ENCODE measurements at regions not wholly inside any gene's neighbourhood (a gene's known extent, or its start where the extent isn't known, plus 50 kb on each side); places are given as distances from the start of the nearest gene placed in this dataset.

GRCh38 chr16:80303691-80304090 is 237.1 kb upstream of the DYNLRB2 start:
- no peaks in the 10 kb centered on the region for H3K27me3 Mint-ChIP-seq (ENCODE audit: insufficient read depth, unreplicated experiment)
- H3K27ac Mint-ChIP-seq (ENCODE audit: unreplicated experiment), result peak overlapping the region; percentile 65
- H3K36me3 ChIP-seq (ENCODE audit: control insufficient read depth, insufficient read depth, low read length), result no peaks in the 10 kb centered on the region
- H3K9me3 Mint-ChIP-seq (ENCODE audit: unreplicated experiment), result peaks cover 10% of the 10 kb centered on the region
- H3K27me3 ChIP-seq (replicated peaks; ENCODE audit: control insufficient read depth, insufficient read depth, low read length), result no peaks in the 10 kb centered on the region
- no peak overlapping the region for H3K4me3 Mint-ChIP-seq (ENCODE audit: unreplicated experiment)
- no peak for TF ChIP-seq CTCF (IDR thresholded peaks at IDR 0.05; ENCODE audit: insufficient read depth in 1 of 2, low read depth in 1 of 2, low read length in 1 of 2, severe bottlenecking in 1 of 2, unreplicated experiment in 1 of 2)
- CTCF ChIA-PET, result no interaction called here
- BruUV-seq (replicated peaks), result no TSS peak
- no peak overlapping the region for H3K4me3 ChIP-seq (ENCODE audit: low read depth, low read length)
- intact Hi-C loops (cut with micrococcal nuclease; ENCODE audit: unreplicated experiment), result loop anchor here (5.0 kb wide), 1 partner anchor 101 kb away; no protein-coding TSS in a partner anchor
- no peaks in the 10 kb centered on the region for H3K36me3 Mint-ChIP-seq (ENCODE audit: insufficient read depth, unreplicated experiment)
- no peak for DNase-seq
- POLR2A ChIA-PET, result no interaction called here
- no peaks in the 10 kb centered on the region for H3K9me3 ChIP-seq
- H3K4me1 Mint-ChIP-seq (ENCODE audit: low read depth, unreplicated experiment), result peaks cover 65% of the 10 kb centered on the region
- H3K4me1 ChIP-seq, result peaks cover 74% of the 10 kb centered on the region

DNA sequence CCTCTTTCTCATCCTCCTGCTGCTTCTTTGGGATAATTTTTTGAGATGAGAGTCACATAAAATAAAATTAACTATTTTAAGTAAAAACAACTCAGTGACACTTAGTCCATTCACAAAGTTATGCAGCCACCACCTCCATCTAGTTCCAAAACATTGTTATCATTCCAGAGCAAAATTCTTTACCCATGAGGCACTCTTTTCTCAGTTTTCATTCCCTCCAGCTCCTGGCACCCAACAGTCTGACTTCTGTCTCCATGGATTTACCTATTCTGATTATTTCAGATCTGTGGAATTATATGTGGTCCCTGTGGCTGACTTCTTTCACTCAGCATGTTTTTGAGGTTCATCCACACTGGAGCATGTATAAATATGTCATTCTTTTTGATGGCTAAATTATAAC is 239.9 kb upstream of the DYNLRB2 start:
- CTCF ChIA-PET, result interaction anchor here (0.6 to 1.2 kb wide), 2 partner anchors 35 to 716 kb away, joined by 3 read pairs; no protein-coding TSS in a partner anchor
- intact Hi-C loops (cut with micrococcal nuclease; ENCODE audit: unreplicated experiment), result loop anchor here (2.0 to 5.0 kb wide), 2 partner anchors 36 to 99 kb away; no protein-coding TSS in a partner anchor
- Mint-ChIP-seq H3K4me3 (ENCODE audit: unreplicated experiment) (peak overlapping the region; percentile 23), H3K27me3 (ENCODE audit: insufficient read depth, unreplicated experiment) (no peaks in the 10 kb centered on the region), H3K4me1 (ENCODE audit: low read depth, unreplicated experiment) (peaks cover 60% of the 10 kb centered on the region), H3K27ac (ENCODE audit: unreplicated experiment) (peak overlapping the region; percentile 65), H3K36me3 (ENCODE audit: insufficient read depth, unreplicated experiment) (no peaks in the 10 kb centered on the region), H3K9me3 (ENCODE audit: unreplicated experiment) (peaks cover 10% of the 10 kb centered on the region)
- DNase-seq, result peak in 1 of 2 experiments; percentile 26
- POLR2A ChIA-PET, result no interaction called here
- no TSS peak for BruUV-seq (replicated peaks)
- Histone ChIP-seq H3K9me3 (no peaks in the 10 kb centered on the region), H3K4me1 (peaks cover 76% of the 10 kb centered on the region), H3K36me3 (ENCODE audit: control insufficient read depth, insufficient read depth, low read length) (no peaks in the 10 kb centered on the region), H3K4me3 (ENCODE audit: low read depth, low read length) (no peak overlapping the region), H3K27me3 (replicated peaks; ENCODE audit: control insufficient read depth, insufficient read depth, low read length) (no peaks in the 10 kb centered on the region)
- no peak for TF ChIP-seq CTCF (IDR thresholded peaks at IDR 0.05; ENCODE audit: insufficient read depth in 1 of 2, low read depth in 1 of 2, low read length in 1 of 2, severe bottlenecking in 1 of 2, unreplicated experiment in 1 of 2)

GRCh38 chr16:80300456-80300855 is 240.3 kb upstream of the DYNLRB2 start:
- Mint-ChIP-seq H3K36me3 (ENCODE audit: insufficient read depth, unreplicated experiment) (no peaks in the 10 kb centered on the region), H3K4me1 (ENCODE audit: low read depth, unreplicated experiment) (peaks cover 63% of the 10 kb centered on the region), H3K27me3 (ENCODE audit: insufficient read depth, unreplicated experiment) (no peaks in the 10 kb centered on the region), H3K9me3 (ENCODE audit: unreplicated experiment) (peaks cover 10% of the 10 kb centered on the region), H3K4me3 (ENCODE audit: unreplicated experiment) (peak overlapping the region; percentile 23), H3K27ac (ENCODE audit: unreplicated experiment) (peak overlapping the region; percentile 65)
- Histone ChIP-seq H3K4me3 (ENCODE audit: low read depth, low read length) (no peak overlapping the region), H3K36me3 (ENCODE audit: control insufficient read depth, insufficient read depth, low read length) (no peaks in the 10 kb centered on the region), H3K9me3 (no peaks in the 10 kb centered on the region), H3K4me1 (peaks cover 74% of the 10 kb centered on the region), H3K27me3 (replicated peaks; ENCODE audit: control insufficient read depth, insufficient read depth, low read length) (no peaks in the 10 kb centered on the region)
- TF ChIP-seq CTCF (IDR thresholded peaks at IDR 0.05; ENCODE audit: insufficient read depth in 1 of 2, low read depth in 1 of 2, low read length in 1 of 2, severe bottlenecking in 1 of 2, unreplicated experiment in 1 of 2), result no peak
- ChIA-PET CTCF (interaction anchor here (1.2 kb wide), 1 partner anchor 35 kb away, joined by 3 read pairs; no protein-coding TSS in a partner anchor), POLR2A (no interaction called here)
- intact Hi-C loops (cut with micrococcal nuclease; ENCODE audit: unreplicated experiment), result loop anchor here (2.0 to 5.0 kb wide), 2 partner anchors 36 to 98 kb away; no protein-coding TSS in a partner anchor
- DNase-seq, result no peak
- no TSS peak for BruUV-seq (replicated peaks)

Data from Caco-2 (cell line).